CD8-positive, alpha-beta memory T cell (primary cell): ENCODE measurements at regions not wholly inside any gene's neighbourhood (a gene's known extent, or its start where the extent isn't known, plus 50 kb on each side); places are given as distances from the start of the nearest gene placed in this dataset.

Experiments
- CTCF ChIA-PET: fragments of 350-600 bp; sonication (Branson Sonifier 250); formaldehyde crosslinking; loops from one replicate; lab custom pipeline; 2021; ENCODE audit warnings: antibody characterized with exemption; lab: Charles Lee
- POLR2A ChIA-PET: fragments of 350-600 bp; sonication (Branson Sonifier 250); formaldehyde crosslinking; loops from one replicate; lab custom pipeline; 2021; ENCODE audit warnings: antibody characterized with exemption; lab: Charles Lee
- DNase-seq, 5 donors: peaks; one replicate each; pipeline versions ENCODE4 v3.0.0 to v3.0.0-alpha.2; 2020 to 2022; ENCODE audit warnings: mixed read lengths in 1 of 5
- H3K27ac ChIP-seq: one replicate; pipeline ENCODE4 v1.7.0; 2013; ENCODE audit warnings: low read depth, mild to moderate bottlenecking, low read length, moderate library complexity
- H3K27me3 ChIP-seq: 2 replicates; pipeline ENCODE4 v1.7.0; 2013; ENCODE audit warnings: low read length, mild to moderate bottlenecking; ENCODE audit not compliant: insufficient read depth, poor library complexity, severe bottlenecking
- H3K36me3 ChIP-seq: 2 replicates; pipeline ENCODE4 v1.7.0; 2013; ENCODE audit warnings: mild to moderate bottlenecking, low read length, moderate library complexity; ENCODE audit not compliant: insufficient read depth
- H3K4me1 ChIP-seq: 2 replicates; pipeline ENCODE4 v1.7.0; 2013; ENCODE audit warnings: mild to moderate bottlenecking, low read length, moderate library complexity; ENCODE audit not compliant: insufficient read depth
- H3K4me3 ChIP-seq: 2 replicates; pipeline ENCODE4 v1.7.0; 2013; ENCODE audit warnings: mild to moderate bottlenecking, low read length
- H3K9me3 ChIP-seq: 2 replicates; pipeline ENCODE4 v1.7.0; 2013; ENCODE audit warnings: mild to moderate bottlenecking, low read length
- H3K27ac Mint-ChIP-seq, 8 donors: one replicate each; pipeline ENCODE4 v1.8.0; 2020 to 2021; ENCODE audit warnings: mixed read lengths in 8 of 8, mild to moderate bottlenecking in 6 of 8, inconsistent platforms in 3 of 8, moderate library complexity in 3 of 8
- H3K27me3 Mint-ChIP-seq, 2 donors: one replicate each; pipeline ENCODE4 v1.8.0; 2020 to 2021; ENCODE audit warnings: mixed read lengths in 2 of 2, mild to moderate bottlenecking in 1 of 2, moderate library complexity in 1 of 2
- H3K36me3 Mint-ChIP-seq, 3 donors: one replicate each; pipeline ENCODE4 v1.8.0; 2020 to 2021; ENCODE audit warnings: mixed read lengths in 3 of 3, inconsistent platforms in 1 of 3, mild to moderate bottlenecking in 1 of 3
- H3K4me1 Mint-ChIP-seq, 3 donors: one replicate each; pipeline ENCODE4 v1.8.0; 2020 to 2021; ENCODE audit warnings: mixed read lengths in 3 of 3, inconsistent platforms in 1 of 3, mild to moderate bottlenecking in 1 of 3
- H3K4me3 Mint-ChIP-seq, 7 donors: one replicate each; pipeline ENCODE4 v1.8.0; 2020 to 2021; ENCODE audit warnings: mixed read lengths in 7 of 7, mild to moderate bottlenecking in 6 of 7, moderate library complexity in 4 of 7, inconsistent platforms in 2 of 7
- H3K9me3 Mint-ChIP-seq, 5 donors: one replicate each; pipeline ENCODE4 v1.8.0; 2020 to 2022; ENCODE audit warnings: mixed read lengths in 5 of 5, mild to moderate bottlenecking in 3 of 5, moderate library complexity in 2 of 5, inconsistent platforms in 1 of 5

DNA sequence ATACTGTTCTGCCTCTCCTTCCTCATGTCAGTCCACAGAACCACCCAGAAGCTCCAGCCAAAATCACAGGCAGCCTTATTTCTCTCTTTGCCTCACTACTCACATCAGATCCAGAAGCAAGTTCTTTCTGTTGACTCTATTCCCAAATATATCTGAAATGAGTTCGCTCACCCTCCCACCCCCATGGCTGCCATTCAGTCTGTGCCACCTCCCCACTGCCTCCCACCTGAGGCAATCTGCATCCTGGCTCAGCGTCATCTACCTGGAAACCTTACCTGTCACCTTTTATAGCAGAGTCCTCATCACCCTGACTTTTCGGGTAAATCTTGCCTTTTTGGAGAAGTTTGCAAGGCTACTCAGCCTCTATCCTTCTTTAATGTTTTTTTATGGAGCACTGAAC lies 501.8 kb downstream of the BCL11B start:
- no peaks in the 10 kb centered on the region for H3K4me1 ChIP-seq
- no peak for DNase-seq
- no peaks in the 10 kb centered on the region for H3K27me3 ChIP-seq
- H3K4me3 ChIP-seq = no peak overlapping the region
- POLR2A ChIA-PET = no interaction called here
- CTCF ChIA-PET = interaction anchor here (0.6 kb wide), 1 partner anchor 1071 kb away, joined by 3 read pairs; no protein-coding TSS in a partner anchor
- no peaks in the 10 kb centered on the region for H3K9me3 ChIP-seq
- H3K36me3 Mint-ChIP-seq = peaks cover 0 to 4% (median 0%) of the 10 kb centered on the region in 3 donors
- H3K27ac Mint-ChIP-seq = no peak overlapping the region
- no peaks in the 10 kb centered on the region for H3K4me1 Mint-ChIP-seq
- no peaks in the 10 kb centered on the region for H3K36me3 ChIP-seq
- H3K9me3 Mint-ChIP-seq = no peaks in the 10 kb centered on the region
- H3K4me3 Mint-ChIP-seq = no peak overlapping the region
- peaks cover 8 to 9% of the 10 kb centered on the region in 2 donors for H3K27me3 Mint-ChIP-seq
- H3K27ac ChIP-seq = no peak overlapping the region

DNA sequence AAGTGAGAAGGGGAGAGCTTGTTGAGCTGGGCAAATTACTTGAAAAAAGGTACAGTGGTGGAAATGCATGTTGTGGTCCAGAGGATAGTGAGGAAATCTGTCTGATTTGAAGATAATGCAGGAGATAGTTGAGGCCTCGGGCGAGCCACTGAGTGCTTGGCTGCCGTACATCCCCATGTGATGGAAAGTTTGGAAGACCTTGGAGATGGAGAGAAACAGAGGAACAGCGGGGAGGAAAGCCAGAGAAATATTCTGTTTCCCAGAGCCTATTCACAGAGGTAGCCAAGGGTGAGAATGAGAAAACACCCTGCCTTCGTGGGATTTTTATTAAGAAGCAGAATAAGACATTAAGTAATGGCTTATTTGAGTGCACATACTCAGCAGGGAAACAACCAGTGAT lies 498.2 kb downstream of the BCL11B start:
- no peak overlapping the region for H3K27ac Mint-ChIP-seq
- Histone ChIP-seq H3K4me3 (no peak overlapping the region), H3K9me3 (no peaks in the 10 kb centered on the region), H3K4me1 (no peaks in the 10 kb centered on the region), H3K27ac (no peak overlapping the region), H3K27me3 (no peaks in the 10 kb centered on the region), H3K36me3 (no peaks in the 10 kb centered on the region)
- DNase-seq = no peak
- no peak overlapping the region for H3K4me3 Mint-ChIP-seq
- no peaks in the 10 kb centered on the region for H3K9me3 Mint-ChIP-seq
- peaks cover 12 to 15% of the 10 kb centered on the region in 2 donors for H3K27me3 Mint-ChIP-seq
- no peaks in the 10 kb centered on the region for H3K4me1 Mint-ChIP-seq
- POLR2A ChIA-PET = no interaction called here
- CTCF ChIA-PET = no interaction called here
- no peaks in the 10 kb centered on the region for H3K36me3 Mint-ChIP-seq

DNA sequence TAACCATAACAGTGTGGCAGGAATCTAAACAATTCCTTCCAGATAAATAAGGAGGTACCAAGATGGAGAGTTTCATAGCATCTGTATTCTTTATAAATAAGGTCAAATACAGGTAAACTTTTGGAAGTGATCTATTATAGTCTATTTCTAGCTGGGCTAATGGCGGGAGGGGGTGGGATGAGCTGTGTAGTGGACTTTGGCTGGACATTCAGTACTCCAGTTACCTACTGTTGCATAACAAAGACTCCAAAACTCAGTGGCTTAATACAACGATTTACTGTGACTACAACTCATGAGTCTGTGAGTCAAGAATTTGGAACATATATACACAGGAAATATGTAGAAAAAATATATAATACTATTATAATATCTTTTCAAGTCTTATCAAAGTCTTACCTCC lies 496.1 kb downstream of the BCL11B start:
- Histone ChIP-seq H3K4me3 (no peak overlapping the region), H3K27me3 (no peaks in the 10 kb centered on the region), H3K4me1 (no peaks in the 10 kb centered on the region), H3K27ac (no peak overlapping the region), H3K9me3 (no peaks in the 10 kb centered on the region), H3K36me3 (no peaks in the 10 kb centered on the region)
- CTCF ChIA-PET = no interaction called here
- POLR2A ChIA-PET = no interaction called here
- DNase-seq = no peak
- H3K36me3 Mint-ChIP-seq = no peaks in the 10 kb centered on the region
- H3K27ac Mint-ChIP-seq = no peak overlapping the region
- no peaks in the 10 kb centered on the region for H3K4me1 Mint-ChIP-seq
- H3K27me3 Mint-ChIP-seq = peaks cover 6 to 12% of the 10 kb centered on the region in 2 donors
- H3K9me3 Mint-ChIP-seq = no peaks in the 10 kb centered on the region
- H3K4me3 Mint-ChIP-seq = no peak overlapping the region

DNA sequence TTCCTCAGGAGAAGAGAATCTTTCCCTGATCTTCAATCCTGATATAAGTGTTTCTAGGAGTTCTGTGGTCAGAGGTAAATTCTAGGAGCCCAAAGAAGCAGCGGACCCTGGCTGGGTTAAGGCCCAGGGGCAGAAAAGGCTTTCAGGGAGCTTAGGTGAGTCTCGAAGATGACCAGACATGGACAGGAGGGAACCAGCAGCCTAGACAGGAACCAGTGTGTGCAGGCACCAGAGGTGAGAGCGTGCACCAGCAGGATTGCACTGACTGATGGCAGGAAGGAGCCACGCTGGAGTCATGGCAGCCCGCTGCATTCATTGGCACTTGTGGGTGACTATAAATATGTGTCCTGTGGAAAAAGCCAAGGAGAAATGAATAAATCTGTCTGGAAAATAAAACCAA lies 489.9 kb downstream of the BCL11B start:
- no peak overlapping the region for H3K27ac ChIP-seq
- H3K4me3 ChIP-seq = no peak overlapping the region
- CTCF ChIA-PET = no interaction called here
- Mint-ChIP-seq H3K4me3 (no peak overlapping the region), H3K9me3 (peaks cover 0 to 3% (median 0%) of the 10 kb centered on the region in 5 donors), H3K4me1 (no peaks in the 10 kb centered on the region), H3K36me3 (peaks cover 0 to 1% (median 0%) of the 10 kb centered on the region in 3 donors), H3K27me3 (peaks cover 5 to 13% of the 10 kb centered on the region in 2 donors), H3K27ac (no peak overlapping the region)
- H3K9me3 ChIP-seq = no peaks in the 10 kb centered on the region
- no peaks in the 10 kb centered on the region for H3K27me3 ChIP-seq
- no peaks in the 10 kb centered on the region for H3K36me3 ChIP-seq
- no peak for DNase-seq
- POLR2A ChIA-PET = no interaction called here
- H3K4me1 ChIP-seq = no peaks in the 10 kb centered on the region

DNA sequence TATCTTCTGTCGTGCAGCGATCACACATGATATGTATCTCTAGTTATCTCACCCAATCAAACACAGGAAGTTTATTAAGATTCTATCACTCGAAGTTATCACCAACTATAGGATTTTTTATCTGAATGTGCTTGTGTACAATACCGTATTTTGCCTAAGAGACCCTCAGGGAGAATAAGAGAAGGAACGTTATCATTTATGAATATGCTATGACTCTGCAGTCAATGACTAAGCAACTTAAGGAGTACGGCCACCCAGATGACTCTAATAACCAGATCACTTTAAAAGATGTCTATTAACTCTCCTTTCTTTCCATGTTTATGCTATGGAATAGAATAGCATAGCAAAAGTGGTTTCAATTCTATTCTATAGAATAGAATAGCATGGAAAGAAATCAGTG lies 486.4 kb downstream of the BCL11B start:
- no peak overlapping the region for H3K27ac Mint-ChIP-seq
- H3K27me3 Mint-ChIP-seq = peaks cover 9 to 34% of the 10 kb centered on the region in 2 donors
- no peaks in the 10 kb centered on the region for H3K27me3 ChIP-seq
- H3K9me3 ChIP-seq = no peaks in the 10 kb centered on the region
- peaks cover 0 to 3% (median 0%) of the 10 kb centered on the region in 5 donors for H3K9me3 Mint-ChIP-seq
- H3K4me3 Mint-ChIP-seq = no peak overlapping the region
- CTCF ChIA-PET = no interaction called here
- no peak overlapping the region for H3K27ac ChIP-seq
- no peaks in the 10 kb centered on the region for H3K36me3 ChIP-seq
- no peaks in the 10 kb centered on the region for H3K4me1 ChIP-seq
- H3K4me3 ChIP-seq = no peak overlapping the region
- DNase-seq = no peak
- POLR2A ChIA-PET = no interaction called here
- peaks cover 0 to 19% (median 1%) of the 10 kb centered on the region in 3 donors for H3K36me3 Mint-ChIP-seq
- H3K4me1 Mint-ChIP-seq = no peaks in the 10 kb centered on the region

DNA sequence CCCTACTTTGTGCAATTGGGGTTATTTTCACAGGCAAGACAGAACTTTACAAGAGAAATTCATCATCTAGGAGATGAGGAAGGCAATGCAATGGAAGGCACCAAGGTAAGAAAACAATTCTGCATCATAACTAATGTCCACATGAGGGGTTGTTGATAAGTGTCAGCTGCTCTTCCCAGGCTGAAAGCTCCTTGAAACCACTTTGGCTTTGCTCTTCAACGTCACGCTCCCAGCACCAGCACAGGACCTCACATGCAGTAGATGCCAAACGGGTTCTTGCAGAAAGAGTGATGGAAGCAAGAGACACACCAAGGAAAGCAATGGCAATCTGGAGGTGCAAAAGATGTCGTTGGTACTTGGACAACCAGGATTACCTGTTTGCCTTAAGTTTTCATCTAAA lies 485.5 kb downstream of the BCL11B start:
- Histone ChIP-seq H3K9me3 (no peaks in the 10 kb centered on the region), H3K27me3 (no peaks in the 10 kb centered on the region), H3K4me3 (no peak overlapping the region), H3K4me1 (no peaks in the 10 kb centered on the region), H3K27ac (no peak overlapping the region), H3K36me3 (no peaks in the 10 kb centered on the region)
- peaks cover 0 to 19% (median 1%) of the 10 kb centered on the region in 3 donors for H3K36me3 Mint-ChIP-seq
- peaks cover 0 to 3% (median 0%) of the 10 kb centered on the region in 5 donors for H3K9me3 Mint-ChIP-seq
- no peaks in the 10 kb centered on the region for H3K4me1 Mint-ChIP-seq
- peaks cover 9 to 34% of the 10 kb centered on the region in 2 donors for H3K27me3 Mint-ChIP-seq
- H3K4me3 Mint-ChIP-seq = no peak overlapping the region
- peak overlapping the region in 1 of 8 donors; percentile 0 for H3K27ac Mint-ChIP-seq
- ChIA-PET POLR2A (no interaction called here), CTCF (no interaction called here)
- no peak for DNase-seq

DNA sequence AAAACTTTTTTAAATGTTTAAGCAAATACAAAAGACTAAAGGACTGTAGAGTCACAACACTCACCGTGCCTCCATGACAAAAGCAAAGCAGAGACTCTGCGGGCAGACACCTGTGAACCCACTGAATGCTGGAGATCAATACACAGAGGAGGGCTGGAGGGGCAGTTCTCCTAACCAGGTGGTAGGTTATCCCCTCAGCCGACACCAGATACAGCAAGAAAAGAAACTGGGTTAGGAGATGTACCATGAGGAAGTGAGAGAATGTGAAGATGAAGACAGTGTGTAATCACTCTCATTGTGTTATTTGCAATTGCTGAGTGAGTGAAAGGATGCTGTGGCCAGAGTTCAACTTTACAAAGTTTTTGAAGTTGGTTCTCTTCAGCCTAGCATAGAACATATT lies 480.3 kb downstream of the BCL11B start:
- no peaks in the 10 kb centered on the region for H3K4me1 Mint-ChIP-seq
- Histone ChIP-seq H3K9me3 (no peaks in the 10 kb centered on the region), H3K27me3 (no peaks in the 10 kb centered on the region), H3K36me3 (no peaks in the 10 kb centered on the region), H3K4me3 (no peak overlapping the region), H3K27ac (no peak overlapping the region), H3K4me1 (no peaks in the 10 kb centered on the region)
- H3K27me3 Mint-ChIP-seq = peaks cover 9 to 21% of the 10 kb centered on the region in 2 donors
- CTCF ChIA-PET = no interaction called here
- H3K36me3 Mint-ChIP-seq = peaks cover 0 to 28% (median 5%) of the 10 kb centered on the region in 3 donors
- H3K27ac Mint-ChIP-seq = no peak overlapping the region
- no peak for DNase-seq
- POLR2A ChIA-PET = no interaction called here
- no peak overlapping the region for H3K4me3 Mint-ChIP-seq
- H3K9me3 Mint-ChIP-seq = peaks cover 4 to 21% (median 16%) of the 10 kb centered on the region in 5 donors

DNA sequence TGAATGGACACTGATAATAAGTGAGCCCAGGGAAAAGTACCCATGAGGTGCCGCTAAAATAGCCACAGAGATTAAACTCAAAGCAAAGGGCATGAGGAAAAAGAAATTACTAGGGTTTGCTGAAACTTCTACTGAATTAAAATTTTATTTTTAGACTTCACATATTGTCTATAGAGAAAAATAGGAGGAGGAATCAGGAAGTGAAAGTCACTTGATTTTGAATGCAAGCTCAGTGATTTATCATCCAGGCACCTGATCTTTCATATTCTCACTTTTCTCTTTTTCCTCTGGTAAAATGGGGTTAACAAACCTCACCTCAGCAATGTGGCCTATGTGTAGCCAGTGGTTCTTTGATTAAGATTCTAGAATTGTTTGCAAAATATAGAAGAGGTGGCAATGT lies 479.8 kb downstream of the BCL11B start:
- CTCF ChIA-PET = no interaction called here
- no peaks in the 10 kb centered on the region for H3K36me3 ChIP-seq
- H3K27me3 ChIP-seq = no peaks in the 10 kb centered on the region
- Mint-ChIP-seq H3K36me3 (peaks cover 0 to 28% (median 5%) of the 10 kb centered on the region in 3 donors), H3K27ac (no peak overlapping the region), H3K4me3 (no peak overlapping the region), H3K4me1 (no peaks in the 10 kb centered on the region), H3K27me3 (peaks cover 9 to 21% of the 10 kb centered on the region in 2 donors), H3K9me3 (peaks cover 4 to 21% (median 16%) of the 10 kb centered on the region in 5 donors)
- H3K9me3 ChIP-seq = no peaks in the 10 kb centered on the region
- POLR2A ChIA-PET = no interaction called here
- DNase-seq = no peak
- no peaks in the 10 kb centered on the region for H3K4me1 ChIP-seq
- no peak overlapping the region for H3K27ac ChIP-seq
- H3K4me3 ChIP-seq = no peak overlapping the region
